ENCODE measurements at regions not wholly inside any gene's neighbourhood (a gene's known extent, or its start where the extent isn't known, plus 50 kb on each side); places are given as distances from the start of the nearest gene placed in this dataset.
"Not testable (repeated sequence)": the region's sequence is repeated elsewhere in the genome, so short reads cannot be mapped to it uniquely, and the experiment has no call there.

GRCh38 chr11:122597511-122597910, 58.0 kb upstream of the UBASH3B start:
- DNase-seq (ENCODE audit: low spot score), result no peak
- Mint-ChIP-seq H3K36me3 (ENCODE audit: low read depth, unreplicated experiment) (no peaks in the 10 kb centered on the region), H3K27ac (ENCODE audit: unreplicated experiment) (no peak overlapping the region), H3K4me3 (ENCODE audit: unreplicated experiment) (no peak overlapping the region), H3K27me3 (ENCODE audit: unreplicated experiment) (no peaks in the 10 kb centered on the region), H3K9me3 (ENCODE audit: unreplicated experiment) (no peaks in the 10 kb centered on the region), H3K4me1 (ENCODE audit: unreplicated experiment) (peaks cover 11% of the 10 kb centered on the region)
- TF ChIP-seq CTCF (IDR thresholded peaks at IDR 0.05; ENCODE audit: unreplicated experiment), result no peak

GRCh38 chr11:122594986-122595645, 60.4 kb upstream of the UBASH3B start:
- Mint-ChIP-seq H3K27ac (ENCODE audit: unreplicated experiment) (no peak overlapping the region), H3K9me3 (ENCODE audit: unreplicated experiment) (no peaks in the 10 kb centered on the region), H3K4me1 (ENCODE audit: unreplicated experiment) (peaks cover 3% of the 10 kb centered on the region), H3K27me3 (ENCODE audit: unreplicated experiment) (no peaks in the 10 kb centered on the region), H3K4me3 (ENCODE audit: unreplicated experiment) (no peak overlapping the region), H3K36me3 (ENCODE audit: low read depth, unreplicated experiment) (no peaks in the 10 kb centered on the region)
- no peak for DNase-seq (ENCODE audit: low spot score)
- TF ChIP-seq CTCF (IDR thresholded peaks at IDR 0.05; ENCODE audit: unreplicated experiment), result no peak

GRCh38 chr11:122593473-122594420, 61.8 kb upstream of the UBASH3B start:
- Mint-ChIP-seq H3K9me3 (ENCODE audit: unreplicated experiment) (no peaks in the 10 kb centered on the region), H3K4me1 (ENCODE audit: unreplicated experiment) (no peaks in the 10 kb centered on the region)

GRCh38 chr11:122592641-122593040, 62.9 kb upstream of the UBASH3B start:
- no peaks in the 10 kb centered on the region for H3K27me3 Mint-ChIP-seq (ENCODE audit: unreplicated experiment)
- H3K36me3 Mint-ChIP-seq (ENCODE audit: low read depth, unreplicated experiment), result no peaks in the 10 kb centered on the region
- no peaks in the 10 kb centered on the region for H3K4me1 Mint-ChIP-seq (ENCODE audit: unreplicated experiment)
- DNase-seq (ENCODE audit: low spot score), result no peak
- TF ChIP-seq CTCF (IDR thresholded peaks at IDR 0.05; ENCODE audit: unreplicated experiment), result no peak
- H3K4me3 Mint-ChIP-seq (ENCODE audit: unreplicated experiment), result no peak overlapping the region
- H3K9me3 Mint-ChIP-seq (ENCODE audit: unreplicated experiment), result no peaks in the 10 kb centered on the region
- no peak overlapping the region for H3K27ac Mint-ChIP-seq (ENCODE audit: unreplicated experiment)

More at GRCh38 chr11:122593473-122594420, 61.8 kb upstream of the UBASH3B start:
- TF ChIP-seq CTCF (IDR thresholded peaks at IDR 0.05; ENCODE audit: unreplicated experiment), result no peak
- DNase-seq (ENCODE audit: low spot score), result no peak
- Mint-ChIP-seq H3K27me3 (ENCODE audit: unreplicated experiment) (no peaks in the 10 kb centered on the region), H3K27ac (ENCODE audit: unreplicated experiment) (no peak overlapping the region), H3K4me3 (ENCODE audit: unreplicated experiment) (no peak overlapping the region), H3K36me3 (ENCODE audit: low read depth, unreplicated experiment) (no peaks in the 10 kb centered on the region)

- Mint-ChIP-seq H3K27ac (ENCODE audit: unreplicated experiment) (no peak overlapping the region), H3K4me3 (ENCODE audit: unreplicated experiment) (no peak overlapping the region), H3K36me3 (ENCODE audit: low read depth, unreplicated experiment) (no peaks in the 10 kb centered on the region), H3K9me3 (ENCODE audit: unreplicated experiment) (no peaks in the 10 kb centered on the region), H3K27me3 (ENCODE audit: unreplicated experiment) (no peaks in the 10 kb centered on the region), H3K4me1 (ENCODE audit: unreplicated experiment) (peaks cover 7% of the 10 kb centered on the region)
- TF ChIP-seq CTCF (IDR thresholded peaks at IDR 0.05; ENCODE audit: unreplicated experiment), result no peak
- no peak for DNase-seq (ENCODE audit: low spot score)
Observed at GRCh38 chr11:122584670-122585069, 70.9 kb upstream of the UBASH3B start.

- not testable (repeated sequence) for H3K4me1 Mint-ChIP-seq (ENCODE audit: unreplicated experiment); DNase-seq (ENCODE audit: low spot score); H3K27me3 Mint-ChIP-seq (ENCODE audit: unreplicated experiment); H3K27ac Mint-ChIP-seq (ENCODE audit: unreplicated experiment); H3K9me3 Mint-ChIP-seq (ENCODE audit: unreplicated experiment); H3K4me3 Mint-ChIP-seq (ENCODE audit: unreplicated experiment); H3K36me3 Mint-ChIP-seq (ENCODE audit: low read depth, unreplicated experiment)
Observed at GRCh38 chr11:122580071-122580470, 75.5 kb upstream of the UBASH3B start.
